DMS53 treated with DMSO at 0.1 percent for 48 hours (cell line): ENCODE measurements at regions not wholly inside any gene's neighbourhood (a gene's known extent, or its start where the extent isn't known, plus 50 kb on each side); places are given as distances from the start of the nearest gene placed in this dataset.
"Not testable (repeated sequence)": the region's sequence is repeated elsewhere in the genome, so short reads cannot be mapped to it uniquely, and the experiment has no call there.

ENCODE experiments used
- DNase-seq: peaks from one replicate; lab custom pipeline; 2025; ENCODE audit not compliant: unreplicated experiment; lab: John Stamatoyannopoulos, UW

GRCh38 chr7:19623676-19624075 is 85.2 kb downstream of the POLR1F start:
- no peak for DNase-seq

- DNase-seq: no peak
Measured at GRCh38 chr7:19621740-19622139, 87.1 kb downstream of the POLR1F start.

DNA sequence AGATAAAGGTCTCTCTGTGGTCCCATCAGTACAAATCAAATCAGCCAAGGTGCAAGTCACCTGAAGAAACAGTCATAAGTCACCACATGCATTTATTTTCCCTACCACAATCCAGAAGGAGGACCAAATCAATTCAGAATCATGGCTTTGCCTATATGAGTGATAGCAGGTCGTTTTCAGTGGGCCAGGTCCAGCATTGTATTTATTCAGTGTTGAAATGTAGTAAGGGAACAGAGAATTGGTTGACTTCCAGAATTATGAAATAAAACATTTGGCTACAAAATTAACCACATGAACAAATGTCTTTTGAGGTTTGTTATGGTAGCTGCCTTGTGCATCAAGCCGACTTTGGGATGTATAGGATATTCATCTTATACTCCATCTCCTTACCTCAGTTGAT is 88.4 kb downstream of the POLR1F start:
- DNase-seq: no peak

DNA sequence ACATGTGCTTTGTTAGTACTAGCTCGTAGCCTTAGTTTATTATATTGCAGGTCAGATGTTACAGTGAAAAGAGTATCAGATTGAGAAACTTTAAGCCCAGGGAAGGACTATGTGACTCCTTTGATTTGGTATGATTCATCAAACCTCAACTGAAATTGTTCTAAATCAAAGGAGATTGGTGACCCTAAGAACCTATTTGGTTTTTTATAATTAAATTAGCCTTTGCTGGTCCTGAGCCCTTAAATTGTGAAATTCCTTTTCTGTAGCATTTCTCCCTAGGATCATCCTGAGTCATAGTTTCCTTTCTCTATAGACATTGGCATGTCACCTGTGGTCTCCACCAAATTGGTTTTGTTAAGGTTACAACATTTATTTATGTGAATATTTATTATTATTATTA is 89.7 kb downstream of the POLR1F start:
- no peak for DNase-seq

DNA sequence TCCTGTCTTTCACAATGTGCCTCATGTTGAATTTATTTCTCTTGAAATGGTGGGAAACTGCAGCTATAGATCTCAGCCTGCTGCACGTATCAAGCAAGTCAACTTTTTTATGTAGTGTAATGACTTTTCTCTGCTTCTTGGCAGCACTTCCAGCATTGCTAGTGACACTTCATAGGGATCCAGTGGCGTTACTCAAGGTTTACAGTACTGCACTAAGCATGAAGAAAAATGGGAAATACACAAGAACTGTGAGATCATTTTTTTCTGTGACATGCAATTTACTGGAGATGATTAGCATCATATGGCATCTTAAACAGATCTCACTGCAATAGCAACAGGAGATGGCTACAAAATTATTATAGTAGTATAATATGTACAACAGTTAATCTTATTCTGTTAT is 90.9 kb downstream of the POLR1F start:
- no peak for DNase-seq

GRCh38 chr7:19610194-19610943 is 98.5 kb downstream of the POLR1F start:
- DNase-seq: no peak

GRCh38 chr7:19589446-19589845 is 119.4 kb downstream of the POLR1F start:
- DNase-seq: no peak

- no peak for DNase-seq
Measured at GRCh38 chr7:19587291-19587690, 121.5 kb downstream of the POLR1F start.

DNA sequence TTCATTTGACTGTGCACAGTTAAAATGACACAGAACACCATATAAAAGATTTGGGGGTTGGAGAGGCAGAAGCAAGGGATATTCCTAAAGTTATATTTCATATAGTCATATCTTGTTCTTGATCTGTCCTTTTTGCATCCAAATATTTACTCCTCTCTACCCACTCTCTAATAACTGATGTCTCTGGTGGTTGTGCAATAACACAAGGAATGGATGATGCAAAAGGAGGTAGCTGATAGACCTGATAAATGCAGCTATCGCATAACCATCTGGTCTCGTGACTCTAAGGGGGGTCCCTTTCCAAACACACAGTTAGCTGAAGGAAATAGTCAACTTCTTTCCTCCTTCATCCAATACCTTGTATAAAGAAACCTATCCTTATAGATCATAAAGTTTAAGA is 123.1 kb downstream of the POLR1F start:
- DNase-seq: no peak

DNA sequence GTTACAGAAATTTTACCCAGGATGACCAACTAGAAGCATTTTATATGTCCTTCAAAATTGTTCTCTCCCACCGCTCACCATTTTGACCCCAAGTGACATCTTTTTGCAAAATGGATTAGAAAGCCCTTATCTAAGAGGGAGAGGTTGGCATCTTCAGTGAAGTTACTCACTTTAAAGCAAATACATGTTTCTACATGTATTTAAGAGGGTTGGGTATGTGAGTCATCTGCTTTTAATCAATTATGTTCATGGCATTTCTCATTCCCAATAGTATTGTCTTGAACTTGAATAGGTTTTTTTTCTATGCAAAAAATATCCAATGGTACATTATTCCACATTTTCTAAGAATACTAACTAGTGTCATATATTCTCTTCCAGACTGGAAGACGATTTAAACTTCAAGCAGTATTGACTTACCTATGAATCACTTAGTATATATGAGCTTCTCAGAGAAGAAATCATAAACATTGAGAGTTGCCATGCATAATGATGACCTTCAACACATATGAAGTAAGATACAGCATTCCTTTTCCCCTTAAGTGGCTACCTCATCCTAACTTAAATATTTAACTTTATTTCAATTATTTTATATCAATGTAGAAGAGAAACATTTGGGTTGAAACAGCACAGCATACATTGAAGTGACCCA is 132.8 kb downstream of the POLR1F start:
- DNase-seq: no peak

GRCh38 chr7:19574131-19574530 is 134.7 kb downstream of the POLR1F start:
- no peak for DNase-seq

DNA sequence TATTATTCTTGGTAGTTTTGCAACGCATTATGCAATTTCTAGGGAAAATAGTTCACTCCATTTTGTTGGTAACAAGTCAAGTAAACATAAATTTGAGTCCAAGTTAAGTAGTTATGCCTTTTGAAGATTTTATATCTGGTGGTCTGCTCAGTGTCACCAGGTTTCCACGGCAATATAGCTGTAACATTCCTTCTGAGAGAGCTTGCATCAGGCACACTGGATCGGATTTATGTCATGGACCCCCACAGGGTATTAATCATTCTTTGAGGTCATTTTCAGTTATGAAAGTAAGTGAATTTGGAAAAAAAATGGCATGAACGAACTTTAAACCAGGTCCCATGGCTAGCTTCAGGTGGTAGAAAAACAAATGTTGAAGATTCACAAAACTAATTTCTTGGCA is 136.3 kb downstream of the POLR1F start:
- DNase-seq: no peak

- DNase-seq: no peak
Measured at GRCh38 chr7:19567011-19567410, 141.8 kb downstream of the POLR1F start.

DNA sequence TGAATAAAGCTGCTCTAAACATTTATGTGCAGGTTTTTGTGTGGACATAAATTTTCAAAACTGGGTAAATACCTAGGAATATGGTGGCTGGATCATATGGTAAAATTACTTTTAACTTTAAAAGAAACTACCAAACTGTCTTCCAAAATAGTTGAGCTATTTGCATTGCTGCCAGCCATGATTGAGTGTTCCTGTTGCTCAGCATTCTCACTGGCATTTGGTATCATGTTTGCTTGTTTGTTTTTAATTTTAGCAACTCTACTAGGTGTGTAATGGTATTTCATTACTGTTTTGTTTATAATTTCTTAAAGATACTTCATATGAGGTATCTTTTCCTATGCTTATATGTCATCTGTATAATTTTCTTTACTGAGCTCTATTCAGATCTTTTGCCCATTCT is 143.2 kb downstream of the POLR1F start:
- DNase-seq: no peak

DNA sequence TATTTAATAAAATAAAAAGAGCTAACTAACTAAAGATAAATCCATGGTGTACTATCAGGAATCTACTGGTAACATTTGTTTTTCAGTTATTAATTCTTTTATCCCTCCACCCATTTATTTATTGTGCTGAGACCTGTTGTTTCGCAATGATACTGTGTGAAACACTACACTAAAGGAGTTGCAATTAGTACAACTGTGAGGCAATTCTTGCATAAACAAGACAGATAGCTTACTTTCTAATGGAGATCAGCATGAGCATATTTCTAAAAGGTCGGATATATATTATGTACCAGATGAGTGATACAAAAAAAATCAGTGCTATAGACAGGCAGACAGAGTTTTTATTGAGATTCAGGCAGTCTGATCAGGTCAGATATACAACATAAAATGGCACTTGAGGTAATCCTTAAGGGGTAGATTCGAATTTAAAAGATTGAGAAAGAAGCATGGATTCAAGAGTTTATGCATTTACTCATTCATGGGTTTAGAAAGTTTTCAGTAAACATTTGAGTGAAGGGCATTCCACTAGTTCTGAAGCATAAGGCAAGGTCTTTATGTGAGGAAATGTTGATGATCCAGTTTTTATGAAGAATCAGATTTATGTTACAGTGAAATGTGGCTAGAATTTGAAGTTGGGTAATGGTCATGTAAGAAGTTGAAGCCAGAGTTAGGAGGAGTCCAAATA is 147.6 kb downstream of the POLR1F start:
- no peak for DNase-seq

DNA sequence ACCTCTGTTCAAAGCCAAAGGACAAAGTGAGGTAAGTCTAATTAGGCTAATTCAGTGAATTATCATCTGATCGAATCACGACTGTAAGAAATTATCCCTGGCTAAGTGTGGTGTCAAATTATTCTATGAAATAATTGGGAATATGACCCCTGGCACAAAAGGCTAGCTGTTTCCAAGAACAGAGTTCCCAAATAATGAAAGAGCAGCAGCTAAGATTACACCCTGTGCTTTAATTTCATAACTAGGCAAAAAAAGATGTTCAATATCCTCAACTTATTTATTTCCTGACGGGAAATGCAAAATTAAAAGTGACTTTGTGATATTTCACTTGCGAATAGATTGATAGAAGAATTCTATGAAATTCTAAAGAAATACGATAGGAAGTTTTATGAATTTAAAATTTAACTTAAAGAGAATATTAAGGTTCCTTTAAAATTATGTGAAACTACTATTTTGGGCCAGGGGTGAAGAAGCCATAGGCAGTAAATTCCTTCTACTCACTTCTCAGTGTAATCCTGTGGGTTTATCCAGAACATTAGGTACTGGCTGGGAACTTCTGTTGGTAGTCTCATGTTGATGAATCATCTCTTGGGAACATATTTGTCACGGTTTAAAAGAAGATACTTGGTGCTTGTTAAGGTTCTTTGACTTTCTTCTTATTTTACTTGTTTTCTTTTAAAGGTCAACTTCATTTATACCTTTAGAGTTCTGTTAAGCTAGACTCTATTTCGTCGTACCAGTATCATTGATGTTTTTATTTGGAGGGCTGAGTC is 148.5 kb downstream of the POLR1F start:
- DNase-seq: no peak

DNA sequence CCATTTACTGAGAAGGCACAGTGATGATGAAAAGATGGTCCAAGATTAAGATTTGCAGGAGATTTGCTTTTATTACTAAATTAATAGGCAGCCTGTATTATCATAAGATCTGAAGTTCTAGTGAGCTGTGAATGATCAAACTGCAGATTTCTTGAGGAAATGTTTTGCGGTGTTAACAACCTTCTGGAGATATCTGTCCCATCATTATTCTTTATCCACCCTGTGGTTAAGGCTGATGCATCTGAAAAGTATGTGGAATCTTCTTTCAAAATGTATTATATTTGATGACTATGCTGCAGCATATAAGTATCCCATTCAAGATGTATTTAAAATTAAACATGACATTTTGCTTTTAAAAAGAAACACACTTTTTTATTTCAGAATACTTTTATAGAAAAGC is 150.3 kb downstream of the POLR1F start:
- no peak for DNase-seq

GRCh38 chr7:19557726-19558465 is 150.9 kb downstream of the POLR1F start:
- no peak for DNase-seq

DNA sequence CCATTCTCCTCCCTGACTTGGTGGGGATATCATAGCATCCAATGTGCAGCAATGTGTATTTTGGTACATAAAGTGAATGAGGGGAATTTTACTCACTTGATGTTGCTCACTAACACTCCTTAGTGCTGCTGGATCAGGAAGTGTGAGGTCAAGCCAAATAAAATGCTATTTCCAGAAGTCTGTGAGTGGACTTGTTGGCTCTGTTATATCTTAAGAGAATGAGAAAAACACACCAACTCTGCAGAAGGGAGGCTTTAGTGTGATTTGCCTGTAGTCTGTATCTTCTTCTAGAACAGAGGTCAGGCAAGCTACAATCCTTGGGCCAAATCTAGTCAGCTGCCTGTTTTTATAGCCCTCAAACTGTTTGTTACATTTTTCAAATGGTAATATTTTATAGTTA is 154.3 kb downstream of the POLR1F start:
- no peak for DNase-seq

- no peak for DNase-seq
Measured at GRCh38 chr7:19552576-19552975, 156.3 kb downstream of the POLR1F start.

GRCh38 chr7:19549246-19549645 is 159.6 kb downstream of the POLR1F start:
- not testable (repeated sequence) for DNase-seq
